ENCODE measurements at regions not wholly inside any gene's neighbourhood (a gene's known extent, or its start where the extent isn't known, plus 50 kb on each side); places are given as distances from the start of the nearest gene placed in this dataset.

DNA sequence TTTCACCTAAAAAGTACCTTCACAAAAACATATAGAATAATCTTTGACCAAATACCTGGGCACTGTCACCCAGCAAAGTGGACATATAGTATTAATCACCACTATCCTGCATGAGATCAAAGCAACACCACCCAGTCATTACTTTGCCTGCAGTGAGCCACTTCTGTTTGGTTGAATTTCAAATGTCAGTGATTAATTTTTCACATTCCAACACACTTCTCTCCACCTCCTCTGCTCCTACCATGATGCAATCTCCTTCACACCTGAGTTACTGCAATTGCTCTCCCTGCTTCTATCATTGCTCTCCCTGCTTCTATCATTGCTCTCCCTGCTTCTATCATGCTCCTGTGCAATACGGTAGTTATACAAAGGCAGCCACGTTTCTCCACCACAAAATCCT lies 106.1 kb upstream of the NETO1 start:
- TF ChIP-seq, protein P1, sequence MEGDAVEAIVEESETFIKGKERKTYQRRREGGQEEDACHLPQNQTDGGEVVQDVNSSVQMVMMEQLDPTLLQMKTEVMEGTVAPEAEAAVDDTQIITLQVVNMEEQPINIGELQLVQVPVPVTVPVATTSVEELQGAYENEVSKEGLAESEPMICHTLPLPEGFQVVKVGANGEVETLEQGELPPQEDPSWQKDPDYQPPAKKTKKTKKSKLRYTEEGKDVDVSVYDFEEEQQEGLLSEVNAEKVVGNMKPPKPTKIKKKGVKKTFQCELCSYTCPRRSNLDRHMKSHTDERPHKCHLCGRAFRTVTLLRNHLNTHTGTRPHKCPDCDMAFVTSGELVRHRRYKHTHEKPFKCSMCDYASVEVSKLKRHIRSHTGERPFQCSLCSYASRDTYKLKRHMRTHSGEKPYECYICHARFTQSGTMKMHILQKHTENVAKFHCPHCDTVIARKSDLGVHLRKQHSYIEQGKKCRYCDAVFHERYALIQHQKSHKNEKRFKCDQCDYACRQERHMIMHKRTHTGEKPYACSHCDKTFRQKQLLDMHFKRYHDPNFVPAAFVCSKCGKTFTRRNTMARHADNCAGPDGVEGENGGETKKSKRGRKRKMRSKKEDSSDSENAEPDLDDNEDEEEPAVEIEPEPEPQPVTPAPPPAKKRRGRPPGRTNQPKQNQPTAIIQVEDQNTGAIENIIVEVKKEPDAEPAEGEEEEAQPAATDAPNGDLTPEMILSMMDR (conservative IDR thresholded peaks at IDR 0.05), result no peak
- no peak for TF ChIP-seq ZFX (IDR thresholded peaks at IDR 0.05)

All from C4-2B (cell line).